ENCODE measurements at regions not wholly inside any gene's neighbourhood (a gene's known extent, or its start where the extent isn't known, plus 50 kb on each side); places are given as distances from the start of the nearest gene placed in this dataset.

DNA sequence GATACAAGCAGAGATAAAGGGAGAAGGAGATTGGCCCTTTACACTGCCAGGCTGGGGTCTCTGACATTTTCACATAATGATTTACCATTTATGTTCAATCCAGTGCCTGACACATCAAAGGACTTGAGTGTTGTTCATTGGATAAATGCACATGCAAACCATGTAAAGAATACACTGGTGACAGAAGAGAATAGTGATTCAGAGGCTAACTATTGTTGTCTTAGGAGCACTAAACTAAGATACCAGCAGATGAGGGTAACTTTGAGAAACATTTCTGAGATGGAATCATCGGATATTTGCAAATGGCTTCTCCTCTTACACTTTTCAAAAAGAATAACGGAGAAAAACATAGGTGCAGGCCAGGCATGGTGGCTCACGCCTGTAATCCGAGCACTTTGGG, 67.3 kb upstream of the HHIP start:
- no peak for DNase-seq

DNA sequence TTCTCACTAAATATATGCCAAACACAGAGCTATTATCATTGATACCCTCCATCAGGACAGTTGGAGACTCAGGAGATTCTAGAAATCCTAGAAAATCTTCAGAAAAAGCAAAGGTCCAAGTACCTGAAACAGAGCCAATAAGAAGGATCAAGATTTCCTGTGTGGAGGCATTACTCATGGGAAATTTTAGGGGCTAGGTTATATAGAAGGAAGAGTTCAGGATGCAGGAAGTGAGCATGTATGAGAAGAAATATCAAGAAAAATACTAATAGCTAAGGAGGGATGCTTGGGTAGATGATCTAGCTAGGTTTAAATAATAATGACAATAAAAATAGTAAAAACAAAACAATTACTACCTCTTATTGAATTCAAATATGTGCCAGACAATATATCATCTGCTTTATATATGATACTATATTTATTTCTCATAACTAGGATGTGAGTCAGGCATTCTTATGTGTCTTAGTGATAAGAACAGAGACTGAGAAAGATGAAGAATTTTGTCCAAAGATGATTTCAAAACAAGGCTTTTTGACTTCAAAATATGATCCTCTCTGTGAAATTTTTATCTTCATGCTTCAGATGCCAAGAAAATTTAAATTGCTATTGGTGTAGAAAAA, 66.4 kb upstream of the HHIP start:
- no peak for DNase-seq

- DNase-seq, result no peak
Measured at GRCh38 chr4:144580430-144580829, 65.5 kb upstream of the HHIP start.

GRCh38 chr4:144582105-144582850, 63.7 kb upstream of the HHIP start:
- DNase-seq, result no peak

GRCh38 chr4:144582975-144583374, 63.0 kb upstream of the HHIP start:
- no peak for DNase-seq

DNA sequence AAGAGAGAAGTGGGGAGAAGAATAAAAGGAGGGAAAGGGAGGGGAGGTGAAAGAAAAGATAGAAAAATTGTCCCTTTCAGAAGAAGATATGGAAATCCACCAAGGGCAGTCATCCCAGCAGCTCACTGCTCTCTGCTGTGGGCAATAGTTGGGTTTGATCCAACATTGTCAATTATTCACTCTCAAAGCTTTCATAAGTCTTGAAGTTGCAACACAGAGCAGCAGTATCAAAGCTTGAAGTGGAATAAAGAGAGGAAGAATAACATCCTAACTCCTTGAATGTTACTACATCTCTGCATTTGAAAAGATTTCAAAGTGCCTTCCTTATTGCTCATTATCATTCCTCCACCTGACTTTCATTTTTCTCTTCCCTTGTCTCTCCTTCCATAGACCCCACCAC, 62.3 kb upstream of the HHIP start:
- no peak for DNase-seq

DNA sequence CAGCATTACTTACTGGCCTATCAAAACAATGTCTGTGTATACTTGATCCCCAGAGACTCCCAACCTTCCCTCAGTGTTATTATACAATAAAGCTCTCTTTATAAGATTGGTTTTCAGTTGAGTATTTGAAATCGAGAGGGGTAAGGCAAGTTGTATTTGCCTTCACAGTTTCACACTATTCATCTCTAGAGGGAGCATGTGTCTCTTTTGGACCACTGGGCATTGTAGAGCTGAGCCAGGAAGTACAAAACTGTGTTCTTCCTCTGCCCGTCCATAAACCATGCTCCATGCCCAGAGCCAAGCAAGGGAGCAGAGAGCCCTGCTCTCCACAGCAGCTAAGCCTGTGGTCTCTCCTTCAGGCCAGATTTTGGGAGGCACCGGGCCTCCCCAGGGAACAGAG, 61.5 kb upstream of the HHIP start:
- DNase-seq, result no peak

DNA sequence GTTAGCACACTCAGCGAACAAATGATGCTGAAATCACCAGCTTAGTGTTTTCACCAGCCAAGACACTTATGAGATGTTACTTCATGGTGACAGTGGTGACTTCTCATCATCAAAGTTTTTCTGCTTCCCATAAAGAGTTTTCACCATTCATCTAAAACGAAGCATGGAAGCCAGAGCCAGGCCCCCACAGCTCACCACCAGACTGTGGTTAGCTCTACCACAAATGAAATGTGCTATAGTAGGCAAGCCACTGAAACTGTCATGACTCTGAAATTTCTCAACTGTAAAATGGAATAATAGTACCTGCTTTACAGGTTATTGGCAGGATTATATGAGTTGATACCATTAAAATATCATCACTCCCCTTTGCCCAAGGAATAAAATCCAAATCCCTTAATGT, 56.4 kb upstream of the HHIP start:
- no peak for DNase-seq

DNA sequence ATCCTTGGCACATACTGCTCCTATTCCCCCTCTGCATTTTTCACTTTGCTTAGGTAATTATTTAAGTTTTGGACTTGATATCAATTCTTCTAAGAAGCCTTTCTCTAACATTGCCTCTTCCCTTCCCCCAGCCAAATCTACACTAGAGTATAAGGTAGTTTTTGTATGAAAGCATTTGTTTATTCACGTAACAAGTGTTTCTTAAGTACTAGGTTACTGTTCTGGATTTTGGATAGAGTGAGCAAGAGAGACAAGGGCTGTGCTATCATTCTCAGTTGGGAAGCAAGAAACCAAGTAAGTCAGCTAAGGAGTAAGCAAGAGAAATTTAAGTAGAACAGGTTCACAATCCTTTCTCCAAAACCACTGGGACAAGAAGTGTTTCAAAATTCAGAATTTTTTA, 55.9 kb upstream of the HHIP start:
- no peak for DNase-seq

DNA sequence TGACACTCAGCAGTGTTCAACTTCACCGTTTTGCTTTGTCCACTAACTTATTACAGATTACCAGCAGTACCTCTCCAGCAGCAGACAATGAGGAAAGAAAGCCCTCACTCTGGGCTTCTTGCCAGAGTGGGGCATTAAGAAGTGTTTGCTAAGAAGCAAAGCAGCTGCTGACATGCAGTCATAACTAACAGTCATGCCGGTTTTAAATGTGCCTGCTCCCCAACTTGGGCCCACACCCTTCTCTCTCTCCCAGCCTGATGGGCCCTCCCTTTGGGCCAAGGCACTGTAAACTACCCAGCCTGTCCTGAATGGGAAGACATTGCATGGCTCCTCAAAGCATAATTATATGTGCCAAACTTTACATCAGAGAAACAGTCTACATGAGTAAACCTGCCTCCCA, 54.6 kb upstream of the HHIP start:
- DNase-seq, result no peak

DNA sequence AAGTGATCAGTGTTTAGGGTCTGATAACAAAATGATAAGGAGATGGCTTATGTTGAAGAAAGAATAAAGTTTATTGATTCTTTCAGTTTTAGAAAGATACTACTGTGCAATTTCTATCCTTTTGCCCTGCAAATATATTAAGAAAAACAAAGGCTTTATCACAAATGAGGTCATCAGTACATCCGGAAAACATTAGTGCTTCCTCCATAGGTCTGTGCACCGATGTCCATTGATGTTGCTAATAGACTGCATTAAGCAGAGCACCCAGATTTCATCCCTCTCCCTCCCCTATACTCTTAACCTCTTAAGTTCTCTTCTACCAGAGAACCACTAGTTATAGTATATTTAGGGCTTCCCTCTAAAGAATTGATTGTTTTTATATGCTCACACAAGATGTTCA, 53.7 kb upstream of the HHIP start:
- DNase-seq, result no peak

GRCh38 chr4:144594471-144594986, 51.4 kb upstream of the HHIP start:
- no peak for DNase-seq

- DNase-seq, result no peak
Measured at GRCh38 chr4:144595681-144596080, 50.3 kb upstream of the HHIP start.
